DMS53 (cell line): ENCODE measurements at regions not wholly inside any gene's neighbourhood (a gene's known extent, or its start where the extent isn't known, plus 50 kb on each side); places are given as distances from the start of the nearest gene placed in this dataset.
"Not testable (repeated sequence)": the region's sequence is repeated elsewhere in the genome, so short reads cannot be mapped to it uniquely, and the experiment has no call there.

Source experiments
- DNase-seq: peaks from one replicate; lab custom pipeline; 2025; lab: John Stamatoyannopoulos, UW

DNA sequence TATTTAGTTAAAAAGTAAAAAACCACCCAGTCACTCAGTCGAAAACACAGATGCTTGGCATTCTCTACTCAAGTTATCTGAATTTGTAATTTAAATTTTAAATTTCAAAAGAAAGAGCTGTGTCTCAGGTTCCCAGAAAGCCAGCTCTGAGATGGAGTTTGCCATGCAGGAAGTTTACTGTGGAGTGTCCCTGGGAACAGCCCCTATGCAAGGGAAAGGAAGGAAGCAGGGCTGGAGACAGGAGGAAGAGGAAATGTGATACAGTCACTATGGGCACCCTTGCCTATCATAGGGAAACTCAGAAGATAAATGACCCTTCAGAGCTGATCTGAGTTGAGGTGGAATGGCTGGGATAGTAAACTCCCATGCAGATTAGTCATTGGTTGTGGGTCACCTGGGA is 408.8 kb upstream of the ACTBL2 start:
- no peak for DNase-seq

DNA sequence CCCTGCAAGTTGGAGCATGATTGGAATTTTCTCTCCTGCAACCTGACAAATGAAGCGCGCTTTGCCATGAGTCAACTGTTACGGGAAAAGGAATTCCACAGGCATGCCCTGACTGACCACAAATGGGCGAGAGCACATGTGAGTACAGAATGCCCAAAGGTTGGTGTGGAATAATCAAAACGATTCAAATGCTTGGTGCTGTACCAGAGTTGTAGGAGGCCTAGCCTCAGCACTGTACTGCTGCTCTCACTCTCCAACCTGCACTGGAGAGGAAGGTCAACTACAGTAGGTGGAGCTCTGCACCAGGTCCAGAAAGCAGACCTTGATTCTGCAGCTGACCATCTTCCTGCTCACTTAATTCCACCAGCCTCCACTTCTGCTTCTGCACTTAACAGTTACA is 406.9 kb upstream of the ACTBL2 start:
- peak; percentile 62 for DNase-seq

DNA sequence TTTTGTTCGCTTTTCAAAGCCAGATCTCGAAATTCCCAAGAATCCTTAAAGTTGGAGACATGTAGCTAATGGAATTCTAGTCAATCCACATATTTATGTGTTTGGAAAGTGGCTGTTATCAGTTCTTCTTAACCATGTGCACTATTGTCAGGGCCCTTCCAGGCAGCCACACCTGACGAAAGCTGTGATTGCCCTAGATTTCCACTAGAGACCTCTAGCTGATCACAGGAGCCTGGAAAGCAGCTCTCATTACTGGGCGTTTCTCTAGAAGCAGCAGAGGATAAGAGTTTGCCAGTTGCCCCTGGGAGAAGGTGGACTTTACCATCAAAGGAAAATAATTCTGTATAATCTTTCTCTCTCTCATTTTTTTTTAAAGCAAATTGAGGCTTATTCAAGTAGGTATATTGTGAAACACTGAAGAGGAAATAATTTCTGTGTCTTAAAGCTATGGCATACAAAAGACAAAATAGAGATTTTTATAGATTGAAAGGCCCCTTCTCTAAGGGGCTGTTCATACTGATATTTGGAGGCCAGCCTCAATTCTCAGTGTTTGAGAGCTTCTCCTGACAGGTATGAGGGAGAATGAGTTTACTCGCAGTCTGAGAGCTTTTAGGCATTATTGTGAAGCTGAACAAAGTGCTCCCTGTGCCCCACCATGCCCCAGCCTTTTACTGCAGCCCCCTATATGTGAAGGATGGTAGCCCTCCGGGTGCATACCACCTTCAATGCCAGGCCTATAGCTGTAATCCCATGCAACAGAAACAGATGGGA is 405.4 kb upstream of the ACTBL2 start:
- DNase-seq, result peak; percentile 84

DNA sequence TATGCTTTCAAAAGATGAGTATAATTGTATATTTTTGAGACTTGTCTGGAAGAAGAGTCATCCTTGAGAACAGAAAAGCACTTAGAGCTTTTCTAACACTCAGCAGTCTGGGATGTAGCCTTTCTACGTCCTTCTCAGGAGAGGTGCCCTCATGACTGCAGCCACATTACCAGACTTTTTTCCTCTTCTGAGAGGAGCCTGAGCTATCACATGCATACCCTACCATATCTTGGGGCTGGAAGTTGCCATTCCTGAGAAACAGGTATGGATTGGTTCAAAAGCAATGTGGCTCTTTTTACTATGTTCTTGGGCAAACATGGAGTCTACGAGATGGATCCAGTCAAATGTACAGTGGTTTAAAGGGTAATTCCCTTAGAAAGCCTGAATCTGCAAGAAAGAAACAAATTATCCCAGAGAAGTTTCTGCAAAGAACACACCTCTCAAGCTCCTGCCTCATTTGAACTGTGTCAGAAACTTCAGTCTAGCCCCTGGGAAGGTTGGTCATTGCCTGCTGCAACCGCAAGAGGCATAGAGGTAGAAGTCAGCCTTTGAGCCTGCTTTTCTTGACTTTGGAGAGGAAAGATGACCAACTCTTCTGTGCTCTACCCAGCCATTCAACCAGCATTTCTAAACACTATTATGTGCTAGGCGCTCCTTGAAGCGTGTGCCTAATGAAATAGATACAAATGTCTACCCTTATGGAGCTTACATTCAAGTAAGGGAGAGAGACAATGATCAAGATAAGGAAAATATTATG is 401.9 kb upstream of the ACTBL2 start:
- no peak for DNase-seq

DNA sequence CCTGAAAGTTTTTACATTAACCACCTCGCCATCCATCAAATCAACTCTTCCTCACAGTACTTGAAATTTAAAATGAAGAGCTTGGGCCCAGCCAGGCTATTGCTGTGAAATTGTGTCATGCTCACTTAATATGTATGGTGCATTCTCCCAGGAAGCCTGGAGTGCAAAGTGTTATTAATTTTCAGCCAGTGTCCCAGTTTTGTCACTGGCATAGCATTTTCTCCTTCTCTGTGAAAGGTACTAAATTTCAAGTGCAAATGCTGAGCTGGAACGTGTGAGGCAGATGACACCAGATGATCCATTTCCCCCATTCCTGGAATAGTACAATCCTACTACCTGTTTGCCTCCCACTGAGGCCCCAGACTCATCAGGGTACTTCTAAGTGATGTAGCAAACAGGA is 397.6 kb upstream of the ACTBL2 start:
- no peak for DNase-seq

DNA sequence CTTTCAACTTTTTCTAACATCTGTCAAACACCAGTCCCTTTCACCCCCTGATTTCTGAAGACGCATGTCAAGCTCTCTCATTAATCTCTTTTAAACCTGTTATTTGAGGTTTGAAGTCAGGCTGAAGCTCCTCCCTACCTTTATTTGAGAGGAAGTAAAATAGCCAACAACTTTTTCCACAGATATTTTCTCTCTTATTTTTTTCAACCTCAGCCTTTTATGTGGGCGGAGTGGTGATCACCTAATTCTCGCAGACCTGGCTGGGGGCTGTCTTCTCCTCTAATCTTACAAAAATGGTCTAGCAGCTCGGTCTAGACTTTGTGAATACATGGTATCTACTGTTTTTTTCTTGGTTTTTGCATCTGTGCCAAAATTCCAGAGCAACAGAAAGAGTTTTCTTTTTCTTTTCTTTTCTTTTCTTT is 395.7 kb upstream of the ACTBL2 start:
- no peak for DNase-seq

DNA sequence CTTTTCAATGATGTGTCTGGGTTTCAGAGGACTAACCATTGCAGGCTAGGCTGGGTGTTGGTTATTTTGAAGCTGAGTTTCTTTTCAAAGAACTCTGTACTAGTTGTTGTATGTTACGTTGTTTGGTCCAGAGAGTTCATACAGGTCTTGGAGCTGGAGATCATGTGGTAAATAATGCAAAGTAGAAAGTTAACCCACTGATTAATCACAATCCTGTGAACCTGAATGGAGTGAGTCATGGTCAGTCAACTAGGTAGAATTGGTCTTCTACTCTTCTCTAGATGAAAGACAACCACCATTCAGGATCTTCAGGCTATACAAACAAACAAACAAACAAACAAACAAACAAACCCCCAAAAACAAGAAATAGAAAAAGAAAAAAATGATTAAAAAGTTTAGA is 388.9 kb upstream of the ACTBL2 start:
- no peak for DNase-seq

DNA sequence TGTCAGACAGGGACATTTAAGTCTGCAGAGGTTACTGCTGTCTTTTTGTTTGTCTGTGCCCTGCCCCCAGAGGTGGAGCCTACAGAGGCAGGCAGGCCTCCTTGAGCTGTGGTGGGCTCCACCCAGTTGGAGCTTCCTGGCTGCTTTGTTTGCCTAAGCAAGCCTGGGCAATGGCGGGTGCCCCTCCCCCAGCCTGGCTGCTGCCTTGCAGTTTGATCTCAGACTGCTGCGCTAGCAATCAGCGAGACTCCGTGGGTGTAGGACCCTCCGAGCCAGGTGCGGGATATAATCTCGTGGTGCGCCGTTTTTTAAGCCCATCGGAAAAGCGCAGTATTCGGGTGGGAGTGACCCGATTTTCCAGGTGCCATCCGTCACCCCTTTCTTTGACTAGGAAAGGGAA is 387.7 kb upstream of the ACTBL2 start:
- not testable (repeated sequence) for DNase-seq

DNA sequence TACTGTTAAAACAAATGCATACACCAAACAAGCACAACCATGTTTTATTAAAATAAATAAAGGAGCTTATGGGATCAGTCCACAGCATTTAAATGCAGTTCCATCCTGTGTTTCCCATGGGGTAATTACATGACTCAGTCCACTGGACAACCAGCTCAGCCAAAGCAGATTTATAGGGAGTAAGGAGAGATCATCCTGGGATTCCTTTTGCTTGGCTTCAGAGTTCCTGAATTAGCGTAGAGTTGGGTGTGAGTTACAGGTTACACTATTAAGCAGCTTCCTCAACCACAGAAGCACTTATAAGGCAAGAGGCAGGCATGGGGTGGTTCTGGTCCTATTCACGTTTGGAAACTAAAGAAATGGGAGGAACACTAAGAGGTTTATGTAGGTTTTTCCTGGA is 381.1 kb upstream of the ACTBL2 start:
- DNase-seq, result no peak

DNA sequence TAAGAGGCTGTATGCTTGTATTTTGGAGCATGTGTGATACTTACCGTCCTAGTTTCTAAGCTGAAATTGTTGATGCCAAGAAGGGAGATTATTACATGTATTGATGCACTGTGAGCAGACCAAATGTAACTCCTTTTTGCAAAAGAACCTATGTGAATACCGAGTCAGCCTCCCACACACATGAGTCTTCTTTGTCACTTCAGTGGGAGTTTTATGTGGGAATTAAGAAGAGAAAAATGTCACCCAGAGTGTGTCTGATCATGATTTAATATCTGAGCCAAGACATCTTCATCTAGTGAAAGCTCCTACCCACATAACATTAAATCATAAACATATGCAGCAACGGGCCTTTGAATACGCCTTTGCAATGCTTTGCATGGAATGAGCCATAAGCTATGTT is 380.3 kb upstream of the ACTBL2 start:
- no peak for DNase-seq

DNA sequence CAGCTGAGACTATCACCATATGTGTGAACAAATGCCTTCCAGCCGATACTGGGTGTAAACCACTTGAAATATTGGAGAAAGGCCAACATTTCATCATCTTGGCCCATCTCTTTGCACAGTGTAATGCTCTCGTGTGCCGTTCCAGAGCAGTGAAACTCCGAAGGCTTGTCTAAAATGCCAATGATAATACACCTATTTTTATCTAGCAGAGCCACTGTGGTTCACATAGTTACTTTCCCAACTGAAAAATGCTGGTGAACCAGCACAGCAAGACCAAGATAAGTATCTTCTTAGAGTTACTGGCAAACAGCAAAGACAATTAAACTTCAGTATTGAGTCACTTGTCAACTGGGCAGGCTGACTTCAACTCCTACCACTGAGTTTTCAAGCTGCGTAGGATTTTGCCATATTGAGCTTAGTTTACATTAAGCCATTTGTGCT is 379.9 kb upstream of the ACTBL2 start:
- peak; percentile 17 for DNase-seq

DNA sequence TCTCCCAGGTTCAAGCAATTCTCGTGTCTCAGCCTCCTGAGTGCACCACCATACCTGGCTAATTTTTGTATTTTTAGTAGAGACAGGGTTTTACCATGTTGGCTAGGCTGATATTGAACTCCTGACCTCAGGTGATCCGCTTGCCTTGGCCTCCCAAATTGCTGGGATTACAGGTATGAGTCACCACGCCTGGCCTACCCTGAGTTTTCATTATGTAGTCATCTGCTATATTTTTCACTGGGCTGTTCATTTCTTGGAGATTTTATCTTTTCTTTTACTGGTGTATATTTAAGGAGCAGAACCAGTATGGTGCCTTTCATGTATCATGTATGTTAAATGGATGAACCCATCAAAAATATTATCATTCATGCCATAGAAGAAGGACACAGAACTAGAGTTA is 377.0 kb upstream of the ACTBL2 start:
- DNase-seq, result no peak

DNA sequence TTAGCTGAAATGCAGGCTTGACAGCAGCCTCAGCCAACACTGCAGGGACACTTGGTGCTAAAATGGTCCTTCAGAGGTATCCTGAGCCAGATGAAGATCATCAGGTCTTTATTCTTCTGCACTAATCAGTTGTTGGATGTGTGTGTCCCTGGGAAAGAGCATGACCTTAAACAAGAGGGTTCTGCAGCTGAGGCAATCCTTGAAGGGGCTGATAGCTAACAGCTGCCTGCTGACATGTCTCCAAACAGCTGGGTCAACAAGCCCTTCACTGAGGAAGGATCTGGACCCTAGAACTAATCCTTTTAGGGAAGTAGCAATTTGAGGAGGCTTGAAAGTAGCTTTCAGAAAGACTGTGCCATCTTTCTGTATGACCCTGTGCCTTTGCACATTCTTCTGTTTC is 376.3 kb upstream of the ACTBL2 start:
- peak; percentile 25 for DNase-seq

DNA sequence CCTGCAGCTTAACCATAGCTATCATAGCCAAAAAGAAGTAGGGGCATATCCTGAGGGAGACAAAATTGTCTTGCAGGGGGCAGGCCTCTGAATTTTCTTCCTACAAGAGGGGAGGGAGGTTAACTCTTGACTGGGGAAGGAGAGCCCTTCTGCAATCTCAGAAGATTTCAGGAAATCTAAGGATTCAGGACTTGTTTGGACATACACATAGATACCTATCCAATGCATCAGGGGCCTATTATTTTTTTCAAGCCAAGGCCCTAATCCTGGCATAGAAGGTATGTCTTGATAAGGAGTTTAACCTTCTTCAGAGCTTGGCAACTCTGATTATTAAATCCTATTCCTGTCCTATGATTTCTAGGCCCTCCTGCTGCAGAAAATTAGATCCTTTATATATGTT is 375.1 kb upstream of the ACTBL2 start:
- no peak for DNase-seq

DNA sequence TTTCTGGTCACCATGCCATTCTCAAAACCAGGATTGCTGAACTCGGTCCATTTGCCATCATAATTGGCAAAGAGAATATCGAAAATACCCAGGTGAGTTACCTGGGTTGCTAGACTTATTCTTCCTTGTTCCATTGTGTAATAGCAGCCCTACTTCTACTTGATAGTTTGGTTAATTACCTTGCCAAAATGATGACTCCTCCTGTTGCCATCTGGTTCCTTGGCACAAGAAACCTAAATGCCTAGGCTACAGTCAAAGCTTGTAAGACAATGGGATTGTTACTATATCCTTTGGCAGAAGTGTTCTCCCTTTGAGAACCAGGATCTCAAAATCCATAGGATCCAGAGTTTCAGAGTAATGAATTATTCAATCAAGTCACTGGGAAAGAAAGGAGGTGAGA is 373.2 kb upstream of the ACTBL2 start:
- DNase-seq, result no peak

DNA sequence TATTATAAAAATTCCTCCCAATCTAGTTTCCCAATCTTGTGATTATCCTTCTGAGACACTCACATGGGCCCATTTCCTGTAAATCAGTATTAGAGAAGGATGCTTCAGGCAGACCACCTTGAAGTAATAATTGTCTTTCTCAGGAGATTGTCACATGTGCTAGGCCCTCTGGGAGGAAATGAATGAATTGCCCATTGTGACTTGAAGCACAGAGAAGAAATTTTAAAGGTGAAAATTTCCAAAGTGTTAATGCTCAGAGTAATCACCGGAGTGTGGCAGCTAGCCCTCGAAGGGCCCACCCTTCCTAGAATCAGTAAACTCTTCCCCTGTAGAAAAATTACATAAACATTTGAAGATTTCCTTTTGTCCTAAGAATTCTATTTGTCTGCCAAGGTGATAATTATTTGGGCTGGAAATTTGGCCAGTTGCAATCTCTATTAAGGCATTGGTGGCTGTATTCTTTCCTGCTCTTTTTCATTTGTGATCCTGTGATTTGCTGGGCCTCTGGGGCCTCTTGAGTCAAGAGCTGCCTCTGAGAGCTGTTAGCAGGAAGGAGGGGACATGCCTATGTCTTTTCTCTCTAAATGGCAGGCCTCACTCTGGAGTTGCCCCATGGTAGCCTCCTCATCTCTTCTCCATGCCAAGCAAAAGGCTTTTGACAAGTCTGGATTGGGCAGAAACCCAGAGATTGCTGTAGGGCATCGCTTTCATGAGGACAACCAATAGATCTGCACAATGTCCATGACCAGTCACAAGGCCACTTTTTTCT is 371.5 kb upstream of the ACTBL2 start:
- DNase-seq, result no peak

DNA sequence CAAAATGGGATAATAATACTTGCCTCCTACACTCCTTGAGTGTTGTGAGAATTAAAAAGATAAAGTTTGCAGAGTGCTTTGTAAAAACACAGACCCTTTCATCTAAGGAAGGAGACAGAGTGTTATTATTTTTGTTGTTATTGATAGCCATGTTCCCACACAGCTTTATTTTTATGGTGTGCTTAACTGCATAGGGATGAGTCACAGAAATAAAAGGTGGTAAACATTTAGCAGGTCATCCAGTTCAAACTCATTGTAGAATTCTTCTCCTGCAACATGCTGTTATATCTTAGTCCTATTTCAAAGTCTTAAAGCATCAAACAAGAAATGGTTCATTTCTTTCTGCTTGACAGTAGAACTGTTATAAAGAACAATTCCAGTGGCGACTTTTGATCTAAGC is 367.5 kb upstream of the ACTBL2 start:
- DNase-seq, result no peak

DNA sequence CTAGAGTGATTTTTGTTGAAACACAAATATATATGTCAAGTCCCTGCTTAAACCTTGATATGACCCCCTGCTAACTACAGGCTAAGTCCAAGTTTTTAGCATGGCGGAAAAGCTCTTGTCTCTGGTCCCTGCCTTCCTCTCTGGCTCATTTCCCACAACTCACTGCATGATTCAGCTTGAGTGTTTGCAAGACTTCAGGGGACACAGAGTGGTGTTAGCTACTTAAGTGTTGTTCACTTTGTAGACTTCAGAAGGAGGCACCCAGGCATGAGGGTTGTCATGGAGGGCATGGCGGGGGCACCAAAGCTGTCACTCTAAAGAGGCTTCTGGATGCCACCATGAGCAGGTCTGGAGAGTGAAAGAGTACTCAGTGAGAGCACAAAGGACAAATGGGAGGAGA is 362.4 kb upstream of the ACTBL2 start:
- no peak for DNase-seq

DNA sequence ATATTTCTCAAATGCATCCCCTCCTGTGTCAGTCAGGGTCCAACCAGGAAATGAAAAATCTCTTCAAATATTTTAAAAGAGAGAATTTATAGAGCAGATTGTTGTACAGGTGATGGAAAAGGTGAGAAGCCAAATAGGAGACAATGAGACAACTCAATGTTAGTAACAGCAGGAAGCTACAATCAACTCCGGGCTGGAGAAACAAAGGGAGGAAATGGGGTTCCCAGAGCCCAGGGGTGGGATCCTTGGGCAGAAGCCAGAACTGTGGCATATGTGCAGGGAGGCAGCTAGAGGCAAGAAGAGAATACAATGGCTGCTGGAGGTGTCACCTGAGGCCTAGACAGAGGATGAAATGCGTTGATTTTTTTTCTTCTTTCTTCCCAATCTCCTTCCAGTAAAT is 361.8 kb upstream of the ACTBL2 start:
- DNase-seq, result no peak

DNA sequence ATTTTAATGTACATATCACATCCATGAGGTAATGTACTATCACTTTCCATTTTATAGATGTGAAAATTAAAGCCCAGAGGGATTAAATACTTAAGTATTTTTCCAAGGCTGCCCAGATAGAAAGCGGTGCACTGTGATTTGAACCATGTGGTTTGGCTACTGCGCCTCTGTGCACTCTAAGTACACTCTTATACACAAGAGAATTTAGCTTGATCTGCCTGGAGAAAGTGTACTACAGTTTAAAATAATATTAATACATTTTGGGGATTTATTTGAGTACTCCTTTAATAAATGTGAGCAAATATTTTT is 360.4 kb upstream of the ACTBL2 start:
- no peak for DNase-seq

DNA sequence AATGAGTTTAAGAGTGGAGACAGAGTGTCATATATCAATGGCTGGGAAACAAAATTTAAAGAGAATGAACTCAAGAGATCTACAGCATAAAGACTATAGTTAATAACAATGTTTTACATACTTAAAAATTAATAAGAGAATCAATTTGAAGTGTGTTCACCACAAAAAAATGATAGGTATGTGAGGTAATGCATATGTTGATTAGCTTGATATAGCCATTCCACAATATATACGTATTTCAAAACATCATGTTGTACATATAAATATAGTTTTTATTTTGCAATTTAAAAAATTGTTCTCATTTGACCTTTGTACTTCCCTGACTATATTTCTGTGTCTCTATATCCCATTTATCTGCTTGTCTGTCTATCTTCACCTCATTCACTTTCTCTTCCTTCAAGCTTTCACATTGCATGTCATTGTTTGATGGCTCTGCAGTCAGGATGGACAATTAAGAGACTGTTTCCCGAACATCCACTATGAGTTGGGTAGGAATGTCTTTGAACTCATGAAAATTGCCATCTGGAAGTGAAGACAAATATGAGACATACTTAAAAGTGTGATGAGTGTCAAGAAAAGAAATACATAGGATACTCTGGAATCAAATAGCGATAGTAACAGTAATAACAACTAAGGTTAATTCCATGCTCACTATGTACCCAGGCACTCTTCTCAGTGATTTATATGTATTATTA is 359.9 kb upstream of the ACTBL2 start:
- DNase-seq, result no peak

DNA sequence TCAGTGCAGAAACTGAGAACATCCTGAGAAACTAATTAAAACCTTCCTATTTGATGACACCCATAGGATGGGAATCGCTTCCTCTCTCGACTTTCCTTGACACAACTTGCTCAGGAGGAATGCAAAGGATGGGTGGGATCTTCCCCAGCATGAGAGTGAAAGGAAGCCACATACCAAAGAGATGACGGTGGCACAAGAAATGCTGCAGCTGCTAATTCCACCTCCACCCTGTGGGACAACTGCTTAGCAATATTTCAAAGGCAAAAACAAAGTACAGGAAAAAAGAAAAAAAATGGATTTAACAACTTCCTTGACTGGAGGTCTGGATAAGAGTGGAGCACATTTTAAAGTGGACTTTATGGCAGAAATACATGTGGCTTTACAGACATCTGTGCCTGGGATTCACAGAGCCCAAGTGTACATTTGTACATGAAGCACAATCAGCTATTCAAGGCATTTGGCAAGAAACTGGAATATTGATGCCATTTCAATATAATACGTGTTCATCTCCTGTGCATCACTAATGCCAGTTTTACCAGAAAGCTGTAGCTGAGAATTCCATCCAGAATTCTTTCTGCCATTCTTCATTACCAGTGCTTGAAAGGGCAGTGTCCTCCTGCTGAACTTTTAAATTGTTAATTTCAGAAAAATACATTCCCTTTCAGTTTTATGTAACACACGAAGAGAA is 359.2 kb upstream of the ACTBL2 start:
- no peak for DNase-seq
